Brain microvascular endothelial cell (primary cell): ENCODE measurements at regions not wholly inside any gene's neighbourhood (a gene's known extent, or its start where the extent isn't known, plus 50 kb on each side); places are given as distances from the start of the nearest gene placed in this dataset.

ENCODE experiments used
- DNase-seq: peaks from one replicate; pipeline ENCODE4 v3.0.0-alpha.2; 2020
- H3K27ac ChIP-seq: fragments of 250-450 bp; sonication (Bioruptor Pico); 2 replicates; pipeline ENCODE4 v1.5.1; 2020; ENCODE audit warnings: mild to moderate bottlenecking, moderate library complexity
- H3K27me3 ChIP-seq: fragments of 250-450 bp; sonication (Bioruptor Pico); replicated peaks from 2 replicates; pipeline ENCODE4 v1.5.1; 2020; ENCODE audit warnings: mild to moderate bottlenecking
- H3K36me3 ChIP-seq: fragments of 250-450 bp; sonication (Bioruptor Pico); replicated peaks from 2 replicates; pipeline ENCODE4 v1.5.1; 2020; ENCODE audit warnings: mild to moderate bottlenecking
- H3K4me3 ChIP-seq: 2 replicates; pipeline ENCODE4 v1.5.1; 2011; ENCODE audit warnings: low read depth, mild to moderate bottlenecking, control low read depth, low read length, moderate library complexity
- in situ Hi-C: cut with HindIII; loops from 2 replicates; pipeline ENCODE4 v1.10.0; 2017; ENCODE audit warnings: low sequenced_read_pairs, low pct_ligation_motif_present
- TF ChIP-seq, protein P1 (sequence below): IDR thresholded peaks from 2 replicates; pipeline ENCODE4 v1.5.1; 2011; ENCODE audit warnings: low read depth, mild to moderate bottlenecking, moderate library complexity, low read length, control low read depth, inconsistent platforms; ENCODE audit errors: missing control alignments

DNA sequence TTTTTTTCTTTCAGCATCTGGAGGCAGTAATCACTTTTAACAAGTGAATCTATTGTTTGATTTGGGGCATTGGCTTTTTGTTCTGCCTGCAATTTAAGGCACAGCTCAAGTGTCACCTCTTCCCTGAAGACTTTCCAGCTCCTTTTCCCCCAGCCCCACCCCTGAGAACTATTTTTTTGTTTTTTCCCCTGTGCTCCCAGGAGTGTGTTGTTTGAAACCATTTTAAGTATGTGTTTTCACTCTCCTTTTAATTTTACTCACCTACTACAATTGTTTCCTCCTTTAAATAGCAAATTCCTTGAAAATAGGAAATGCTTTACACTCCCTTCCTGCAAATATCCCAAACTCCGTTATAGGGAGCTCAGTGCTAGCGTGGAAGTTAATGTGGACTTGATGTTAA, 286.7 kb upstream of the PROK2 start:
- H3K4me3 ChIP-seq, result no peak overlapping the region
- no peak for DNase-seq
- in situ Hi-C loops, result no loop called here
- H3K27me3 ChIP-seq, result no peaks in the 10 kb centered on the region
- no peaks in the 10 kb centered on the region for H3K36me3 ChIP-seq
- H3K27ac ChIP-seq, result no peak overlapping the region
- TF ChIP-seq, protein P1, sequence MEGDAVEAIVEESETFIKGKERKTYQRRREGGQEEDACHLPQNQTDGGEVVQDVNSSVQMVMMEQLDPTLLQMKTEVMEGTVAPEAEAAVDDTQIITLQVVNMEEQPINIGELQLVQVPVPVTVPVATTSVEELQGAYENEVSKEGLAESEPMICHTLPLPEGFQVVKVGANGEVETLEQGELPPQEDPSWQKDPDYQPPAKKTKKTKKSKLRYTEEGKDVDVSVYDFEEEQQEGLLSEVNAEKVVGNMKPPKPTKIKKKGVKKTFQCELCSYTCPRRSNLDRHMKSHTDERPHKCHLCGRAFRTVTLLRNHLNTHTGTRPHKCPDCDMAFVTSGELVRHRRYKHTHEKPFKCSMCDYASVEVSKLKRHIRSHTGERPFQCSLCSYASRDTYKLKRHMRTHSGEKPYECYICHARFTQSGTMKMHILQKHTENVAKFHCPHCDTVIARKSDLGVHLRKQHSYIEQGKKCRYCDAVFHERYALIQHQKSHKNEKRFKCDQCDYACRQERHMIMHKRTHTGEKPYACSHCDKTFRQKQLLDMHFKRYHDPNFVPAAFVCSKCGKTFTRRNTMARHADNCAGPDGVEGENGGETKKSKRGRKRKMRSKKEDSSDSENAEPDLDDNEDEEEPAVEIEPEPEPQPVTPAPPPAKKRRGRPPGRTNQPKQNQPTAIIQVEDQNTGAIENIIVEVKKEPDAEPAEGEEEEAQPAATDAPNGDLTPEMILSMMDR, result no peak

DNA sequence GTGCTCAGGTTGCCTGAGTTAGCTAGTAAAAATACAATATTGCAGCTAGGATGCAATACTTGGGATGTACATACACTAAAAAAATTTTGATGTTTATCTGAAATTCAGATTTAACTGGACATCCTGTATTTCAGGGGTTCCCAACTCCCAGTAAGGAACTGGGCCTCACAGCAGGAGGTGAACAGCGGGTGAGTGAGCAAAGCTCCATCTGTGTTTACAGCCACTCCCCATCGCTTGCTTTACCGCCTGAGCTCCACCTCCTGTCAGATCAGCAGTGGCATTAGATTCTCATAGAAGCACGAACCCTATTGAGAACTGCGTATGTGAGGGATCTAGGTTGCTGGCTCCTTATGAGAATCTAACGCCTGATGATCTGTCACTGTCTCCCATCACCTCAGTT, 285.1 kb upstream of the PROK2 start:
- TF ChIP-seq, protein P1, result no peak
- no peak for DNase-seq
- no peak overlapping the region for H3K27ac ChIP-seq
- in situ Hi-C loops, result no loop called here
- no peak overlapping the region for H3K4me3 ChIP-seq
- no peaks in the 10 kb centered on the region for H3K27me3 ChIP-seq
- no peaks in the 10 kb centered on the region for H3K36me3 ChIP-seq

DNA sequence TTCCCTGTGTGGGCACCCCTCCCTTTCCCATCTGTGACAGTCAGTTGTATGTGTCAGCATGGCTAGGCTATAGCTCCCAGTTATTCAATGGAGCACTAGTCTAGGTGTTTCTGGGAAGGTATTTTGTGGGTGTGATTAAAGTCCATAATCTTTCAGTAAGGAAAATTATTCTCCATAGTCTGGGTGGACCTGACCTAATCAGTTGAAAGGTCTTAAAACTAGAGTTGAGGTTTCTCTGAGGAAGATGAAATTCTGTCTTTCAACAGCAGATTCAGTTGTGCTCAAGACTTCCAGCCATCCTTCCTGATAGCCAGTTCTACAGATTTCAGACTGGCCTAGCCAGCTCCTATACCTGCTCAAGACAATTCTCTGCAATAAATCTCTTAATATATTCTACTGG, 284.6 kb upstream of the PROK2 start:
- in situ Hi-C loops, result no loop called here
- Histone ChIP-seq H3K36me3 (no peaks in the 10 kb centered on the region), H3K27ac (no peak overlapping the region), H3K4me3 (no peak overlapping the region), H3K27me3 (no peaks in the 10 kb centered on the region)
- TF ChIP-seq, protein P1, result no peak
- no peak for DNase-seq

GRCh38 chr3:72068621-72069020, 283.7 kb upstream of the PROK2 start:
- no peak for DNase-seq
- in situ Hi-C loops, result no loop called here
- no peaks in the 10 kb centered on the region for H3K27me3 ChIP-seq
- H3K27ac ChIP-seq, result no peak overlapping the region
- no peak overlapping the region for H3K4me3 ChIP-seq
- H3K36me3 ChIP-seq, result no peaks in the 10 kb centered on the region
- TF ChIP-seq, protein P1, result no peak

- H3K36me3 ChIP-seq, result no peaks in the 10 kb centered on the region
- DNase-seq, result no peak
Observed at GRCh38 chr3:72067721-72068120, 282.8 kb upstream of the PROK2 start.

More at GRCh38 chr3:72067721-72068120, 282.8 kb upstream of the PROK2 start:
- no peak overlapping the region for H3K27ac ChIP-seq
- no peak overlapping the region for H3K4me3 ChIP-seq
- TF ChIP-seq, protein P1, result no peak
- no peaks in the 10 kb centered on the region for H3K27me3 ChIP-seq
- in situ Hi-C loops, result no loop called here
